ENCODE measurements at regions not wholly inside any gene's neighbourhood (a gene's known extent, or its start where the extent isn't known, plus 50 kb on each side); places are given as distances from the start of the nearest gene placed in this dataset.

DNA sequence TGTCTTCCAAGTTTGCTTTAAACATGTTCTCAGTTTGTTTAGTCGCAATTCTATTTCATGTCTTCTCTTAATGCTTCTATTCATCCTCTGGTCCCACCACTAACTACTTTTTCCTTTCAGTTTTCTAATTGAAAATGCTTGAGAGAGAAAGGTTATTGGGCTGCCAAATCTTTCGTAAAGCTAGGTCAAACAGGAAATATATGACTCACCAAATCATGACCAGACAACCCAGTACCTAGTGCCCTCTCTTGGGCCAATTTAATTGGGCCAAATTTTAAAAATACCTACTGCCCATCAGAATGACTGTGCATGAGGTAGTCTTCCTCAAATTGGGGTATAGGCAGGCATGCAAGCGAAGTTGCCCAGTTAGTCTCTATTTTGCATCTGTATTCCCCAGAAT is 295.4 kb upstream of the PBX1 start:
- Histone ChIP-seq H3K27me3 (ENCODE audit: control insufficient read depth, insufficient read depth, low read length) (no peaks in the 10 kb centered on the region), H3K4me1 (ENCODE audit: control insufficient read depth in 2 of 3, insufficient read depth in 2 of 3, low read depth in 1 of 3, low read length in 3 of 3) (no peaks in the 10 kb centered on the region), H3K36me3 (ENCODE audit: control insufficient read depth in 2 of 3, insufficient read depth in 3 of 3, low read length in 3 of 3) (no peaks in the 10 kb centered on the region), H3K9ac (ENCODE audit: low read length in 3 of 3) (no peak overlapping the region), H3K27ac (ENCODE audit: low read depth in 2 of 2, low read length in 2 of 2) (no peak overlapping the region), H3K9me3 (ENCODE audit: control insufficient read depth in 2 of 3, insufficient read depth in 1 of 3, low read length in 3 of 3) (no peaks in the 10 kb centered on the region), H3K4me3 (ENCODE audit: low read length in 3 of 3) (no peak overlapping the region)
- intact Hi-C loops (cut with DNase I): no loop called here
- TF ChIP-seq, protein P1, sequence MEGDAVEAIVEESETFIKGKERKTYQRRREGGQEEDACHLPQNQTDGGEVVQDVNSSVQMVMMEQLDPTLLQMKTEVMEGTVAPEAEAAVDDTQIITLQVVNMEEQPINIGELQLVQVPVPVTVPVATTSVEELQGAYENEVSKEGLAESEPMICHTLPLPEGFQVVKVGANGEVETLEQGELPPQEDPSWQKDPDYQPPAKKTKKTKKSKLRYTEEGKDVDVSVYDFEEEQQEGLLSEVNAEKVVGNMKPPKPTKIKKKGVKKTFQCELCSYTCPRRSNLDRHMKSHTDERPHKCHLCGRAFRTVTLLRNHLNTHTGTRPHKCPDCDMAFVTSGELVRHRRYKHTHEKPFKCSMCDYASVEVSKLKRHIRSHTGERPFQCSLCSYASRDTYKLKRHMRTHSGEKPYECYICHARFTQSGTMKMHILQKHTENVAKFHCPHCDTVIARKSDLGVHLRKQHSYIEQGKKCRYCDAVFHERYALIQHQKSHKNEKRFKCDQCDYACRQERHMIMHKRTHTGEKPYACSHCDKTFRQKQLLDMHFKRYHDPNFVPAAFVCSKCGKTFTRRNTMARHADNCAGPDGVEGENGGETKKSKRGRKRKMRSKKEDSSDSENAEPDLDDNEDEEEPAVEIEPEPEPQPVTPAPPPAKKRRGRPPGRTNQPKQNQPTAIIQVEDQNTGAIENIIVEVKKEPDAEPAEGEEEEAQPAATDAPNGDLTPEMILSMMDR (IDR thresholded peaks at IDR 0.05; ENCODE audit: borderline replicate concordance, extremely low read depth, insufficient read depth): no peak
- DNase-seq (no peak), FAIRE-seq (no peak)

DNA sequence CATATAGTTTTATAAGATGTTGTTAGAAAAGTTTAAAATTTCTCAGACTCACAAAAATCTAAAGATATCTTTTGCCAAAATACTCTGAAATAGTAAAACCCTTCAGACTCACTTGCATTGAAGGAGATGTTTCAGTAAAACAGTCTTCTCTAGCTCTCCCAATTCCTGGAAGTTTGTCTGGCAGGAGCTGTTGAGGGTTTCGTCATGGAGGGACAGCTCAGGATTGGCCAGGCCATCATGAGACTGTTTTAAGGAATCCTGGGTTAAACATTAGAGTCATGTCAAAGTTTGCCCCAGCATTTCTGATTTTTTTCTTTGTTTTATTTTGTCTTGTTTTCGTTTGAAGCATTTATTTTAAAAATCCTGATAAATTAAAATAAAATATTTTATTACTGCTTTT is 293.8 kb upstream of the PBX1 start:
- Histone ChIP-seq H3K9me3 (ENCODE audit: control insufficient read depth in 2 of 3, insufficient read depth in 1 of 3, low read length in 3 of 3) (no peaks in the 10 kb centered on the region), H3K36me3 (ENCODE audit: control insufficient read depth in 2 of 3, insufficient read depth in 3 of 3, low read length in 3 of 3) (no peaks in the 10 kb centered on the region), H3K27ac (ENCODE audit: low read depth in 2 of 2, low read length in 2 of 2) (no peak overlapping the region), H3K9ac (ENCODE audit: low read length in 3 of 3) (no peak overlapping the region), H3K4me1 (ENCODE audit: control insufficient read depth in 2 of 3, insufficient read depth in 2 of 3, low read depth in 1 of 3, low read length in 3 of 3) (no peaks in the 10 kb centered on the region), H3K4me3 (ENCODE audit: low read length in 3 of 3) (no peak overlapping the region), H3K27me3 (ENCODE audit: control insufficient read depth, insufficient read depth, low read length) (no peaks in the 10 kb centered on the region)
- DNase-seq: peak in 3 of 5 donors; percentile 3 to 28 (median 16)
- peak; percentile 80 for FAIRE-seq
- TF ChIP-seq, protein P1 (IDR thresholded peaks at IDR 0.05; ENCODE audit: borderline replicate concordance, extremely low read depth, insufficient read depth): no peak
- intact Hi-C loops (cut with DNase I): no loop called here

DNA sequence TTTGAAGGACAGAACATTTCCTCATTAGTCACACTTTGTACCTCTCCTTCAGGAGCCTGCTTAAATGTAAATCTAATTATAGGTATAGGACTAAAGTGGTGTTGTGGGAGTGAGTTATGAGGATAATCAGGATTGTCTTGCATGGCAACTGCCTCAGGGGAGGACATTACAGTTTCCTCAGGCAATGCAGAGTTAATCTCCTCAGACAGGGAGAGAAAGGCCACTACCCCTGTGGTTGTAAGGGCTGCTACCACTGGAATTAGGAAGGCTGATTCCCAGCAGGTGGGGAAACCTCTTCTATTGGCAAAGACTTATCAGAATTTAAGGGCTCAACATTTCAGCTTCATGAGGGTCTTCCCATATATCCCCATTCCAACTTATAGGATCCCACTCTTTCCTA is 286.8 kb upstream of the PBX1 start:
- no peaks in the 10 kb centered on the region for H3K4me1 ChIP-seq (ENCODE audit: control insufficient read depth in 2 of 3, insufficient read depth in 2 of 3, low read depth in 1 of 3, low read length in 3 of 3)
- TF ChIP-seq, protein P1 (IDR thresholded peaks at IDR 0.05; ENCODE audit: borderline replicate concordance, extremely low read depth, insufficient read depth): no peak
- H3K9ac ChIP-seq (ENCODE audit: low read length in 3 of 3): no peak overlapping the region
- intact Hi-C loops (cut with DNase I): no loop called here
- H3K27me3 ChIP-seq (ENCODE audit: control insufficient read depth, insufficient read depth, low read length): no peaks in the 10 kb centered on the region
- DNase-seq: no peak
- no peak for FAIRE-seq
- no peak overlapping the region for H3K4me3 ChIP-seq (ENCODE audit: low read length in 3 of 3)
- no peaks in the 10 kb centered on the region for H3K9me3 ChIP-seq (ENCODE audit: control insufficient read depth in 2 of 3, insufficient read depth in 1 of 3, low read length in 3 of 3)
- H3K27ac ChIP-seq (ENCODE audit: low read depth in 2 of 2, low read length in 2 of 2): no peak overlapping the region
- no peaks in the 10 kb centered on the region for H3K36me3 ChIP-seq (ENCODE audit: control insufficient read depth in 2 of 3, insufficient read depth in 3 of 3, low read length in 3 of 3)

DNA sequence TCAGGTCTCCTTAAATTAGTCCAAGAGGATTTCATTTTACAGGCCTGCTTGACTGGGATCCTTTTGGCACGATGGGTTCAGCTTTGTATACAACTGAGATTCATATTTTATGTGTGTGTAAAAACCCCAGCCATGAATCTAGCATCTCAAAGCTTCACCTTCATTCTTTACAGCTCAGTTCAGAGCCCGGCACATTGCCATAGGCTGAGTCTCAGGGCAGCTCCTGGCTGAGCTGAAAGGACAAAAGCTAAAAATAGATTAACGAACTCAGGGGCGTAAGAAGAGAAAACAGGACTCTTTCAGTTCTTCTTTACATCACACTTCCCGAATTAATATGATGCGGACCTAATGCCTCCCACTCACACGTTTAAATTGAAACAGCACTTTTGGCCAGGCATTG is 262.8 kb upstream of the PBX1 start:
- Histone ChIP-seq H3K27me3 (ENCODE audit: control insufficient read depth, insufficient read depth, low read length) (no peaks in the 10 kb centered on the region), H3K4me1 (ENCODE audit: control insufficient read depth in 2 of 3, insufficient read depth in 2 of 3, low read depth in 1 of 3, low read length in 3 of 3) (no peaks in the 10 kb centered on the region), H3K36me3 (ENCODE audit: control insufficient read depth in 2 of 3, insufficient read depth in 3 of 3, low read length in 3 of 3) (no peaks in the 10 kb centered on the region), H3K9me3 (ENCODE audit: control insufficient read depth in 2 of 3, insufficient read depth in 1 of 3, low read length in 3 of 3) (no peaks in the 10 kb centered on the region), H3K9ac (ENCODE audit: low read length in 3 of 3) (no peak overlapping the region), H3K4me3 (ENCODE audit: low read length in 3 of 3) (no peak overlapping the region), H3K27ac (ENCODE audit: low read depth in 2 of 2, low read length in 2 of 2) (no peak overlapping the region)
- no peak for FAIRE-seq
- peak in 2 of 5 donors; percentile 9 to 29 for DNase-seq
- intact Hi-C loops (cut with DNase I): no loop called here
- TF ChIP-seq, protein P1 (IDR thresholded peaks at IDR 0.05; ENCODE audit: borderline replicate concordance, extremely low read depth, insufficient read depth): no peak

Data from kidney (tissue), 13 donors.